HepG2 (cell line): ENCODE measurements at regions not wholly inside any gene's neighbourhood (a gene's known extent, or its start where the extent isn't known, plus 50 kb on each side); places are given as distances from the start of the nearest gene placed in this dataset.

Experiments
- CTCF ChIP-seq: sonication (generic); formaldehyde crosslinking; IDR thresholded peaks from 2 replicates; pipeline ENCODE4 v1.5.0; 2020; ENCODE audit warnings: mild to moderate bottlenecking, missing genetic modification reagents, moderate library complexity
- MIER3 ChIP-seq: IDR thresholded peaks from 2 replicates; pipeline ENCODE4 v1.6.1; 2016; ENCODE audit warnings: missing compliant biosample characterization, borderline replicate concordance
- ZNF350 ChIP-seq: sonication (generic); formaldehyde crosslinking; IDR thresholded peaks from 2 replicates; pipeline ENCODE4 v1.4.0; 2020; ENCODE audit warnings: mild to moderate bottlenecking, low read depth, missing genetic modification reagents, borderline replicate concordance

DNA sequence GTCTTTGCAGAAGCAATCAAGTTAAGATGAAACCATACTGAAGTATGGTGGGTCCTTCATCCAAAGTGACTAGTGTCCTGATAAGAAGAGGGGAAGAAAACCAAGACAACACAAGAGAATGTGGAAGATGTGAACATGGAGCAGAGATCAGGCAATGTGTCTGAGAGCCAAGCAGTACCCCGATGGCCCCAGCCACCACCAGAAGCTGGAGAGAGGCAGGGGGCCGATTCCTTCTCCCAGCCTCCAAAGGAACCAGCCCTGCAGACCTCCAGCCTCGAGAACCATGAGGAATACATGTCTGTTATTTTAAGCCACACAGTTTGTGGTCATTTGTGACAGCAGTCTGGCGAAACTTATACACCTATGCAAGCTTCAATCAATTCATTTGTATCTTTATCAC is 93.2 kb downstream of the IRS2 start:
- no peak for TF ChIP-seq CTCF (CRISPR knock-in tag)
- TF ChIP-seq MIER3 (CRISPR knock-in tag): no peak
- TF ChIP-seq ZNF350 (CRISPR knock-in tag): no peak
